ENCODE measurements at regions not wholly inside any gene's neighbourhood (a gene's known extent, or its start where the extent isn't known, plus 50 kb on each side); places are given as distances from the start of the nearest gene placed in this dataset.

DNA sequence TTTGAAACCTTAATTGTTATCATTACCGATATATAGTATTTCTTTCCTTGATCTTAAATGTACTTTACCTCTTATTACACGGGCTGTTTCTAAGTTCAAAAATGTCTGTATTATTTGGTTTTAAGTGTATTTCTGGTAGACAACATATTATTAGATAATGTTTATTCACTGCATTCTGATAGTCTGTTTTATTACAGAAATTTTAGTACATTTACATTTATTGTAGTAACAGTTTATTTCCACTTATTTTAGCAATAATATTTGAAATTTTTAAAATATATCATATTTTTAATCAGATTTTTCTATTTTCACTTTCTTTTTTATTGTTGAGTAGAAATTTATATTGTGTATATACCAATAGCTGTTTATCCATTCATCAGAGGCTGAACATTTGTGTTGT lies 1195.2 kb downstream of the TBC1D22A start:
- Histone ChIP-seq H3K9me3 (no peaks in the 10 kb centered on the region), H3K36me3 (no peaks in the 10 kb centered on the region), H3K4me1 (ENCODE audit: insufficient read depth) (no peaks in the 10 kb centered on the region), H3K27ac (no peak overlapping the region), H3K27me3 (no peaks in the 10 kb centered on the region), H3K4me3 (no peak overlapping the region)
- TF ChIP-seq, protein P1, sequence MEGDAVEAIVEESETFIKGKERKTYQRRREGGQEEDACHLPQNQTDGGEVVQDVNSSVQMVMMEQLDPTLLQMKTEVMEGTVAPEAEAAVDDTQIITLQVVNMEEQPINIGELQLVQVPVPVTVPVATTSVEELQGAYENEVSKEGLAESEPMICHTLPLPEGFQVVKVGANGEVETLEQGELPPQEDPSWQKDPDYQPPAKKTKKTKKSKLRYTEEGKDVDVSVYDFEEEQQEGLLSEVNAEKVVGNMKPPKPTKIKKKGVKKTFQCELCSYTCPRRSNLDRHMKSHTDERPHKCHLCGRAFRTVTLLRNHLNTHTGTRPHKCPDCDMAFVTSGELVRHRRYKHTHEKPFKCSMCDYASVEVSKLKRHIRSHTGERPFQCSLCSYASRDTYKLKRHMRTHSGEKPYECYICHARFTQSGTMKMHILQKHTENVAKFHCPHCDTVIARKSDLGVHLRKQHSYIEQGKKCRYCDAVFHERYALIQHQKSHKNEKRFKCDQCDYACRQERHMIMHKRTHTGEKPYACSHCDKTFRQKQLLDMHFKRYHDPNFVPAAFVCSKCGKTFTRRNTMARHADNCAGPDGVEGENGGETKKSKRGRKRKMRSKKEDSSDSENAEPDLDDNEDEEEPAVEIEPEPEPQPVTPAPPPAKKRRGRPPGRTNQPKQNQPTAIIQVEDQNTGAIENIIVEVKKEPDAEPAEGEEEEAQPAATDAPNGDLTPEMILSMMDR (IDR thresholded peaks at IDR 0.05), result no peak
- 89 to 96% (median 94%) methylated on average over 2 of the region's 2 CpGs for WGBS, 3 donors
- DNase-seq, result no peak
- intact Hi-C loops (cut with DNase I), result no loop called here

DNA sequence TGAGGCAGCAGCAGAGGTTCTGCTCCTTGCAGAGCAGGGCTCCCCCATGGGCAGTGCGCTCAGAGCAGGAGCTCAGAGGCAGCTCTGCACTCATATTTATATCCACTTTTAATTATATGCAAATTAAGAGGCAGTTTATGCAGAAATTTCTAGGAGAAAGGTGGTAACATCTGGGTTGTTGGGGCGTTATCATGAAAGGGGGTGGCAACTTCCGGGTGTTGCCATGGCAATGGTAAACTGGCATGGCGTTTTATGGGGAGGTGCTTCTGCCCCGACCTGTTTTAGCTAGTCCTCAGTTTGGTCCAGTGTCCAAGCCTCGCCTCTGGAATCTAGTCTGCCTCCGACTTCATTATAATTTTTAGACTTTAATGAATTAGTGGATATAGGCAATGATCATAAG lies 1191.7 kb downstream of the TBC1D22A start:
- H3K36me3 ChIP-seq, result no peaks in the 10 kb centered on the region
- no peaks in the 10 kb centered on the region for H3K9me3 ChIP-seq
- WGBS, 3 donors, result 49 to 82% (median 64%) methylated on average over 7 of the region's 7 CpGs
- no peak overlapping the region for H3K4me3 ChIP-seq
- no peak overlapping the region for H3K27ac ChIP-seq
- TF ChIP-seq POLR2A (IDR thresholded peaks at IDR 0.05) (no peak), EP300 (IDR thresholded peaks at IDR 0.05) (no peak)
- TF ChIP-seq, protein P1 (IDR thresholded peaks at IDR 0.05), result no peak
- no peak for DNase-seq
- intact Hi-C loops (cut with DNase I), result no loop called here
- H3K4me1 ChIP-seq (ENCODE audit: insufficient read depth), result no peaks in the 10 kb centered on the region
- H3K27me3 ChIP-seq, result no peaks in the 10 kb centered on the region

DNA sequence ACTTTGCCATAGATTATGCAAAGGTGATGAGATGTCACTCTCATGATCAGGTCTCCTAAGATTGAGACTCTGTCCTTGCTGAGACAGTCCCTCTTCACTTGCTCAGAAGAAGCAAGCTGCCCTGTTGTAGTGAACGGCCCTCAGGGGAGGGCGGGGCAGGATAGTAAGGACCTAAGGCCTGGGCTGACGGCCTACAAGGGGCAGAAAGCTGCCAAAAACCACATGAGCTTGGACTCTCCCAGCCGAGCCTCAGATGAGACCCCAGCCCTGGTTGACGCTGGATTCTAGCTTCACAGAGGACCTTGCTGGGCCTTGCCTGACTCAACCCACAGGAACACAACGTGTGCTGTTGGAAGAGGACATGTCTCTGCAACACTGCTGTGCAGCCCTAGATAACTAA lies 1182.5 kb downstream of the TBC1D22A start:
- intact Hi-C loops (cut with DNase I), result no loop called here
- TF ChIP-seq EP300 (IDR thresholded peaks at IDR 0.05), result no peak
- TF ChIP-seq, protein P1 (IDR thresholded peaks at IDR 0.05), result no peak
- 89 to 93% (median 91%) methylated on average over 5 to 6 of the region's 6 CpGs for WGBS, 3 donors
- Histone ChIP-seq H3K27ac (no peak overlapping the region), H3K4me1 (ENCODE audit: insufficient read depth) (no peaks in the 10 kb centered on the region), H3K9me3 (no peaks in the 10 kb centered on the region), H3K4me3 (no peak overlapping the region), H3K36me3 (no peaks in the 10 kb centered on the region), H3K27me3 (no peaks in the 10 kb centered on the region)
- DNase-seq, result no peak

DNA sequence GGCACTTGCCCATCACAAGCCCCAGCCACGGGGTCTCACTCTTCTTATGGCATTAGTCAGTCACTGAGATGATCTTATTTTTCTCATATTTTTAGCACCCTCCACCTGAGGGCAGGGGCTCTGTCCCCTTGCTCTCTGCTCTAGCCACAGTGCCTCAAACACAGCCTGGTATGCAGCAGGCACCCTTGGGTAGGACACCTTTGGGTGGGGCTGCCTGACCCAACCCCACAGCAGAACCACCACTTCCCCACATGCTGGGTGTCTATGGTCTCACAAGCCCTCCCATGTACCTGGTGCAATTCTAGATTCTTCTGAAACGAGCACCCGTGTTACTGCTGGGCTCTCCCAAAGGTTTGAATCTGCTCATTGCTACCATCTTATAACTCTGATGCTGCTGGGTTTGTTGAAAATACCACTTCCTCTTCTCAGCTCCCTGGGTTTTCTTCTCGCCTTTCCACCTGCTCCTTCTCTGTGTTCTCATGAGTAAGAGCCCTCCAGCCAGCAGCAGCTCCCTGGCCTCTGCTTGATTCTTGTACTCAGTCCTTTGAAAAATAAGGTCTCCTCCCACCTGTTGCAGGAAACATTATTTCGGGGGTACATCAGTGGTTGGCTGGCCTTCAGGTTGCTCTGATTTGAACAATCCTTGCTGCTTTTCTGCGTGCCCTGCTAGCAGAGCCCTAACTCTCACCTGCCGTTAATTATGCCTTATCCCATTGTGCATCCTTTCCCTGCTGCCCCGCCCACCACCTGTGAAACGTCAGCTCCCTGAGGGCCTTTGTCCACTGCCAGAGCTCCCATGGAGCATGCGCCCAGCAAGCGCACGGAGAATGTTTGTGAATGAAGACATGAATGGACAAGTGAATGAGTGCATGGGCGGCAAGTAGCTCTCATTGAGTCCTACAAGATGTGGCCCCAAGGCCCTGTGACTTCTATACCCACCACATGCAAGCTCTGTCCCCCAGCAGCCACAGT lies 1181.6 kb downstream of the TBC1D22A start:
- Histone ChIP-seq H3K4me1 (ENCODE audit: insufficient read depth) (no peaks in the 10 kb centered on the region), H3K9me3 (no peaks in the 10 kb centered on the region), H3K27me3 (no peaks in the 10 kb centered on the region), H3K36me3 (no peaks in the 10 kb centered on the region), H3K27ac (no peak overlapping the region), H3K4me3 (no peak overlapping the region)
- WGBS, 3 donors, result 83 to 87% (median 84%) methylated on average over 13 of the region's 13 CpGs
- TF ChIP-seq, protein P1 (IDR thresholded peaks at IDR 0.05), result no peak
- TF ChIP-seq EP300 (IDR thresholded peaks at IDR 0.05) (no peak), POLR2A (IDR thresholded peaks at IDR 0.05) (no peak)
- DNase-seq, result no peak
- intact Hi-C loops (cut with DNase I), result no loop called here
